ENCODE measurements at regions not wholly inside any gene's neighbourhood (a gene's known extent, or its start where the extent isn't known, plus 50 kb on each side); places are given as distances from the start of the nearest gene placed in this dataset.

- no peaks in the 10 kb centered on the region for H3K27me3 ChIP-seq (ENCODE audit: insufficient read depth, low read length)
- H3K9ac ChIP-seq (ENCODE audit: extremely low read depth, insufficient read length, low read length) = no peak overlapping the region
- no peaks in the 10 kb centered on the region for H3K9me3 ChIP-seq (ENCODE audit: control insufficient read depth, low read depth, low read length)
- H4K5ac ChIP-seq (ENCODE audit: insufficient read length, low read depth, low read length) = no peak overlapping the region
- H2BK12ac ChIP-seq (ENCODE audit: insufficient read length, low read depth, low read length) = no peak overlapping the region
- WGBS (ENCODE audit: extremely low coverage, insufficient read length, low lambda C conversion rate) = no CpG with 5 or more reads among the region's 2 CpGs
- H3K18ac ChIP-seq (ENCODE audit: insufficient read length, low read depth, low read length) = no peak overlapping the region
- no peaks in the 10 kb centered on the region for H3K79me2 ChIP-seq (ENCODE audit: insufficient read depth, low read length)
- H3K9me3 Mint-ChIP-seq = no peaks in the 10 kb centered on the region; a peak in 1 of 5 replicates
- no peaks in the 10 kb centered on the region for H3K27me3 Mint-ChIP-seq (ENCODE audit: low read depth)
- no peaks in the 10 kb centered on the region for H3K23me2 ChIP-seq (ENCODE audit: insufficient read length, low read depth, low read length, poor library complexity, severe bottlenecking)
- no peak overlapping the region for H4K8ac ChIP-seq (replicated peaks; ENCODE audit: insufficient read length, low read depth, low read length)
- no peak overlapping the region for H3K4ac ChIP-seq (ENCODE audit: low read depth, low read length)
- no peak overlapping the region for H2BK15ac ChIP-seq (ENCODE audit: low read depth, low read length)
- H3K36me3 Mint-ChIP-seq (ENCODE audit: insufficient read depth in 1 of 3, low read depth in 3 of 3) = no peaks in the 10 kb centered on the region
- no peak overlapping the region for H3K4me2 ChIP-seq (ENCODE audit: insufficient read depth, insufficient read length, low read length)
- H3K56ac ChIP-seq (ENCODE audit: insufficient read length, low read depth, low read length) = no peak overlapping the region
- no peak overlapping the region for H3K14ac ChIP-seq (ENCODE audit: insufficient read depth, low read length)
- no peaks in the 10 kb centered on the region for H4K20me1 ChIP-seq (ENCODE audit: control insufficient read depth, insufficient read depth, insufficient read length)
- TF ChIP-seq CTCF (conservative IDR thresholded peaks at IDR 0.05) = no peak
- H3T11ph ChIP-seq (ENCODE audit: low read length) = no peak overlapping the region
- H3K27ac Mint-ChIP-seq = no peak overlapping the region
- no peak overlapping the region for H4K91ac ChIP-seq (ENCODE audit: insufficient read length, low read depth, low read length)
- H3K4me1 Mint-ChIP-seq = no peaks in the 10 kb centered on the region
- H2AK5ac ChIP-seq (ENCODE audit: insufficient read length, low read length) = no peak overlapping the region
- no peak overlapping the region for H3K23ac ChIP-seq (ENCODE audit: insufficient read length, low read depth, low read length)
- no peak overlapping the region for H3K27ac ChIP-seq (ENCODE audit: insufficient read length, low read depth, low read length)
- no peak overlapping the region for H3K4me3 Mint-ChIP-seq
- H2BK5ac ChIP-seq (ENCODE audit: insufficient read length, low read length) = no peak overlapping the region
- H3K4me1 ChIP-seq (ENCODE audit: insufficient read depth, low read length) = no peaks in the 10 kb centered on the region
- no peak overlapping the region for H2BK120ac ChIP-seq (ENCODE audit: low read depth, low read length, poor library complexity, severe bottlenecking)
- H2AFZ ChIP-seq (ENCODE audit: low read length) = no peak overlapping the region
- H2BK20ac ChIP-seq (ENCODE audit: low read depth, low read length, poor library complexity, severe bottlenecking) = no peak overlapping the region
- DNase-seq = no peak
- H3K79me1 ChIP-seq (ENCODE audit: insufficient read depth, low read depth, low read length, poor library complexity, severe bottlenecking) = no peaks in the 10 kb centered on the region
Observed at GRCh38 chr4:32073542-32073941, 1353.4 kb downstream of the PCDH7 start.

All from H9 (cell line).